ENCODE measurements at regions not wholly inside any gene's neighbourhood (a gene's known extent, or its start where the extent isn't known, plus 50 kb on each side); places are given as distances from the start of the nearest gene placed in this dataset.

GRCh38 chr10:131775833-131776232, 125.0 kb upstream of the PPP2R2D start:
- Mint-ChIP-seq H3K27me3 (peaks cover 6 to 7% of the 10 kb centered on the region in 2 donors), H3K36me3 (no peaks in the 10 kb centered on the region), H3K4me1 (no peaks in the 10 kb centered on the region), H3K4me3 (no peak overlapping the region), H3K27ac (no peak overlapping the region), H3K9me3 (peaks cover 10 to 33% (median 30%) of the 10 kb centered on the region in 5 donors)
- H3K4me1 ChIP-seq (ENCODE audit: insufficient read depth, low read length), result no peaks in the 10 kb centered on the region
- peaks cover 18% of the 10 kb centered on the region for H3K9me3 ChIP-seq (ENCODE audit: low read length)
- DNase-seq, result no peak
- H3K27me3 ChIP-seq (ENCODE audit: insufficient read depth, low read length, poor library complexity, severe bottlenecking), result no peaks in the 10 kb centered on the region
- H3K4me3 ChIP-seq (ENCODE audit: low read length), result no peak overlapping the region
- no peak overlapping the region for H3K27ac ChIP-seq (ENCODE audit: low read depth, low read length)
- CTCF ChIA-PET, result no interaction called here
- H3K36me3 ChIP-seq (ENCODE audit: insufficient read depth, low read length), result no peaks in the 10 kb centered on the region
- POLR2A ChIA-PET, result no interaction called here

- DNase-seq, result no peak
- Mint-ChIP-seq H3K4me3 (no peak overlapping the region), H3K4me1 (no peaks in the 10 kb centered on the region), H3K27ac (no peak overlapping the region), H3K36me3 (no peaks in the 10 kb centered on the region), H3K27me3 (peaks cover 6 to 7% of the 10 kb centered on the region in 2 donors), H3K9me3 (peaks cover 10 to 33% (median 30%) of the 10 kb centered on the region in 5 donors)
- Histone ChIP-seq H3K36me3 (ENCODE audit: insufficient read depth, low read length) (no peaks in the 10 kb centered on the region), H3K4me3 (ENCODE audit: low read length) (no peak overlapping the region), H3K4me1 (ENCODE audit: insufficient read depth, low read length) (no peaks in the 10 kb centered on the region), H3K27me3 (ENCODE audit: insufficient read depth, low read length, poor library complexity, severe bottlenecking) (no peaks in the 10 kb centered on the region), H3K9me3 (ENCODE audit: low read length) (peaks cover 18% of the 10 kb centered on the region), H3K27ac (ENCODE audit: low read depth, low read length) (no peak overlapping the region)
- ChIA-PET CTCF (no interaction called here), POLR2A (no interaction called here)
Observed at GRCh38 chr10:131776496-131776895, 124.3 kb upstream of the PPP2R2D start.

GRCh38 chr10:131777162-131777561, 123.6 kb upstream of the PPP2R2D start:
- Mint-ChIP-seq H3K27me3 (peaks cover 7 to 12% of the 10 kb centered on the region in 2 donors), H3K9me3 (peaks cover 10 to 39% (median 30%) of the 10 kb centered on the region in 5 donors), H3K4me1 (no peaks in the 10 kb centered on the region), H3K4me3 (no peak overlapping the region), H3K27ac (no peak overlapping the region), H3K36me3 (no peaks in the 10 kb centered on the region)
- H3K27me3 ChIP-seq (ENCODE audit: insufficient read depth, low read length, poor library complexity, severe bottlenecking), result no peaks in the 10 kb centered on the region
- H3K4me3 ChIP-seq (ENCODE audit: low read length), result no peak overlapping the region
- no peak for DNase-seq
- no peak overlapping the region for H3K27ac ChIP-seq (ENCODE audit: low read depth, low read length)
- H3K9me3 ChIP-seq (ENCODE audit: low read length), result peaks cover 18% of the 10 kb centered on the region
- ChIA-PET CTCF (no interaction called here), POLR2A (no interaction called here)
- H3K4me1 ChIP-seq (ENCODE audit: insufficient read depth, low read length), result no peaks in the 10 kb centered on the region
- no peaks in the 10 kb centered on the region for H3K36me3 ChIP-seq (ENCODE audit: insufficient read depth, low read length)

- H3K36me3 Mint-ChIP-seq, result no peaks in the 10 kb centered on the region
- Histone ChIP-seq H3K27ac (ENCODE audit: low read depth, low read length) (no peak overlapping the region), H3K36me3 (ENCODE audit: insufficient read depth, low read length) (no peaks in the 10 kb centered on the region), H3K27me3 (ENCODE audit: insufficient read depth, low read length, poor library complexity, severe bottlenecking) (no peaks in the 10 kb centered on the region), H3K4me1 (ENCODE audit: insufficient read depth, low read length) (no peaks in the 10 kb centered on the region), H3K4me3 (ENCODE audit: low read length) (no peak overlapping the region), H3K9me3 (ENCODE audit: low read length) (peaks cover 18% of the 10 kb centered on the region)
- H3K4me1 Mint-ChIP-seq, result no peaks in the 10 kb centered on the region
- no peak for DNase-seq
- H3K27ac Mint-ChIP-seq, result no peak overlapping the region
- H3K9me3 Mint-ChIP-seq, result peaks cover 10 to 39% (median 29%) of the 10 kb centered on the region in 5 donors
- H3K27me3 Mint-ChIP-seq, result peaks cover 7 to 16% of the 10 kb centered on the region in 2 donors
- no peak overlapping the region for H3K4me3 Mint-ChIP-seq
- CTCF ChIA-PET, result no interaction called here
- POLR2A ChIA-PET, result no interaction called here
Observed at GRCh38 chr10:131777921-131778320, 122.9 kb upstream of the PPP2R2D start.

GRCh38 chr10:131778385-131778784, 122.4 kb upstream of the PPP2R2D start:
- no peaks in the 10 kb centered on the region for H3K4me1 Mint-ChIP-seq

GRCh38 chr10:131778842-131779241, 122.0 kb upstream of the PPP2R2D start:
- Mint-ChIP-seq H3K4me1 (no peaks in the 10 kb centered on the region), H3K4me3 (no peak overlapping the region), H3K27me3 (peaks cover 7 to 16% of the 10 kb centered on the region in 2 donors), H3K9me3 (peaks cover 10 to 39% (median 29%) of the 10 kb centered on the region in 5 donors), H3K36me3 (no peaks in the 10 kb centered on the region), H3K27ac (no peak overlapping the region)
- Histone ChIP-seq H3K4me3 (ENCODE audit: low read length) (no peak overlapping the region), H3K36me3 (ENCODE audit: insufficient read depth, low read length) (no peaks in the 10 kb centered on the region), H3K27ac (ENCODE audit: low read depth, low read length) (no peak overlapping the region), H3K4me1 (ENCODE audit: insufficient read depth, low read length) (no peaks in the 10 kb centered on the region), H3K9me3 (ENCODE audit: low read length) (peaks cover 18% of the 10 kb centered on the region), H3K27me3 (ENCODE audit: insufficient read depth, low read length, poor library complexity, severe bottlenecking) (no peaks in the 10 kb centered on the region)
- POLR2A ChIA-PET, result no interaction called here
- CTCF ChIA-PET, result no interaction called here
- no peak for DNase-seq

More at GRCh38 chr10:131778385-131778784, 122.4 kb upstream of the PPP2R2D start:
- DNase-seq, result no peak
- Histone ChIP-seq H3K36me3 (ENCODE audit: insufficient read depth, low read length) (no peaks in the 10 kb centered on the region), H3K9me3 (ENCODE audit: low read length) (peaks cover 18% of the 10 kb centered on the region), H3K4me3 (ENCODE audit: low read length) (no peak overlapping the region), H3K4me1 (ENCODE audit: insufficient read depth, low read length) (no peaks in the 10 kb centered on the region), H3K27ac (ENCODE audit: low read depth, low read length) (no peak overlapping the region), H3K27me3 (ENCODE audit: insufficient read depth, low read length, poor library complexity, severe bottlenecking) (no peaks in the 10 kb centered on the region)
- no peak overlapping the region for H3K27ac Mint-ChIP-seq
- H3K36me3 Mint-ChIP-seq, result no peaks in the 10 kb centered on the region
- peaks cover 10 to 39% (median 29%) of the 10 kb centered on the region in 5 donors for H3K9me3 Mint-ChIP-seq
- no peak overlapping the region for H3K4me3 Mint-ChIP-seq
- peaks cover 7 to 16% of the 10 kb centered on the region in 2 donors for H3K27me3 Mint-ChIP-seq
- CTCF ChIA-PET, result no interaction called here
- POLR2A ChIA-PET, result no interaction called here

- H3K4me1 ChIP-seq (ENCODE audit: insufficient read depth, low read length), result no peaks in the 10 kb centered on the region
- H3K4me3 Mint-ChIP-seq, result no peak overlapping the region
- ChIA-PET POLR2A (no interaction called here), CTCF (no interaction called here)
- peaks cover 10 to 39% (median 26%) of the 10 kb centered on the region in 5 donors for H3K9me3 Mint-ChIP-seq
- no peak overlapping the region for H3K27ac Mint-ChIP-seq
- no peaks in the 10 kb centered on the region for H3K36me3 Mint-ChIP-seq
- H3K36me3 ChIP-seq (ENCODE audit: insufficient read depth, low read length), result no peaks in the 10 kb centered on the region
- peaks cover 18% of the 10 kb centered on the region for H3K9me3 ChIP-seq (ENCODE audit: low read length)
- no peaks in the 10 kb centered on the region for H3K27me3 ChIP-seq (ENCODE audit: insufficient read depth, low read length, poor library complexity, severe bottlenecking)
- peaks cover 7 to 18% of the 10 kb centered on the region in 2 donors for H3K27me3 Mint-ChIP-seq
- H3K4me3 ChIP-seq (ENCODE audit: low read length), result no peak overlapping the region
- H3K27ac ChIP-seq (ENCODE audit: low read depth, low read length), result no peak overlapping the region
- no peaks in the 10 kb centered on the region for H3K4me1 Mint-ChIP-seq
- no peak for DNase-seq
Observed at GRCh38 chr10:131779661-131780394, 121.0 kb upstream of the PPP2R2D start.

GRCh38 chr10:131781076-131781475, 119.7 kb upstream of the PPP2R2D start:
- no peaks in the 10 kb centered on the region for H3K36me3 Mint-ChIP-seq
- no peak overlapping the region for H3K4me3 Mint-ChIP-seq
- H3K9me3 Mint-ChIP-seq, result peaks cover 10 to 34% (median 21%) of the 10 kb centered on the region in 5 donors
- H3K4me1 ChIP-seq (ENCODE audit: insufficient read depth, low read length), result no peaks in the 10 kb centered on the region
- no peak overlapping the region for H3K4me3 ChIP-seq (ENCODE audit: low read length)
- H3K27me3 Mint-ChIP-seq, result peaks cover 11 to 20% of the 10 kb centered on the region in 2 donors
- no peaks in the 10 kb centered on the region for H3K27me3 ChIP-seq (ENCODE audit: insufficient read depth, low read length, poor library complexity, severe bottlenecking)
- no peaks in the 10 kb centered on the region for H3K4me1 Mint-ChIP-seq
- DNase-seq, result no peak
- H3K27ac Mint-ChIP-seq, result no peak overlapping the region
- H3K9me3 ChIP-seq (ENCODE audit: low read length), result peaks cover 18% of the 10 kb centered on the region
- no peak overlapping the region for H3K27ac ChIP-seq (ENCODE audit: low read depth, low read length)
- ChIA-PET CTCF (no interaction called here), POLR2A (no interaction called here)
- H3K36me3 ChIP-seq (ENCODE audit: insufficient read depth, low read length), result no peaks in the 10 kb centered on the region
